HepG2 (cell line): ENCODE measurements at regions not wholly inside any gene's neighbourhood (a gene's known extent, or its start where the extent isn't known, plus 50 kb on each side); places are given as distances from the start of the nearest gene placed in this dataset.

ENCODE experiments used
- ATAC-seq: fragments of 200-7000 bp; cut with Tn5 transposase; 3 replicates; pipeline ENCODE4 v1.9.1; 2020; ENCODE audit warnings: mild to moderate bottlenecking, moderate library complexity
- BruUV-seq: library from RNA; stranded (reverse); fragments of 400-500 nt; replicated peaks from 2 replicates; lab custom pipeline; 2021; lab: Mats Ljungman, UMichigan
- CTCF ChIA-PET: fragments of 300-600 bp; formaldehyde crosslinking; extraction: SDS; loops from one replicate; lab custom pipeline; 2021; ENCODE audit warnings: low total read pairs, inconsistent platforms, low intra/inter-chr PET ratio; lab: Yijun Ruan, JAX
- POLR2A ChIA-PET: fragments of 350-600 bp; sonication (Branson Sonifier 250); formaldehyde crosslinking; loops from one replicate; lab custom pipeline; 2020; ENCODE audit warnings: antibody characterized with exemption, inconsistent platforms; lab: Yijun Ruan, JAX
- DNase-seq: peaks from one replicate; pipeline ENCODE4 v3.0.0-alpha.2; 2015; ENCODE audit warnings: low spot score
- FAIRE-seq: peaks from 3 replicates; lab custom pipeline; 2011; peaks lifted over from hg19 to GRCh38; lab: Jason Lieb, UNC
- H2AFZ ChIP-seq: one replicate; pipeline ENCODE4 v1.6.1; 2011; ENCODE audit warnings: low read length, inconsistent platforms
- H3K27ac ChIP-seq: fragments of 300-600 bp; 3 replicates; pipeline ENCODE4 v1.8.0; 2011; ENCODE audit warnings: mixed run types, mild to moderate bottlenecking, mixed read lengths, low read length, inconsistent platforms; ENCODE audit not compliant: insufficient read depth; ENCODE audit errors: extremely low read length
- H3K27me3 ChIP-seq, 2 experiments: fragments of 200-600 bp in 1 of 2; 2 replicates in 1 of 2; 3 replicates in 1 of 2; pipeline versions ENCODE4 v1.6.0 to v1.8.0; 2011; ENCODE audit warnings: low read length in 2 of 2, mild to moderate bottlenecking in 2 of 2, moderate library complexity in 2 of 2, inconsistent platforms in 1 of 2; ENCODE audit not compliant: insufficient read depth in 2 of 2, control insufficient read depth in 1 of 2
- H3K36me3 ChIP-seq, 2 experiments: fragments of 200-600 bp in 1 of 2; replicated peaks in 1 of 2; 2 replicates in 1 of 2; 3 replicates in 1 of 2; pipeline versions ENCODE4 v1.5.1 to v1.8.0; 2011; ENCODE audit warnings: low read length in 2 of 2, inconsistent platforms in 1 of 2; ENCODE audit not compliant: insufficient read depth in 2 of 2, control insufficient read depth in 1 of 2
- H3K4me1 ChIP-seq: 2 replicates; pipeline ENCODE4 v1.5.1; 2012; ENCODE audit warnings: low read length, inconsistent platforms; ENCODE audit not compliant: insufficient read depth
- H3K4me2 ChIP-seq: 2 replicates; pipeline ENCODE4 v1.6.0; 2011; ENCODE audit warnings: low read depth, low read length, inconsistent platforms
- H3K4me3 ChIP-seq, 3 experiments: fragments of 200-600 bp in 1 of 3; sonication (generic), shearing (Covaris generic) in 1 of 3; replicated peaks in 1 of 3; 2 replicates each; pipeline ENCODE4 v1.5.1; 2011 to 2016; ENCODE audit warnings: low read length in 3 of 3, inconsistent platforms in 2 of 3, low read depth in 2 of 3, mild to moderate bottlenecking in 2 of 3, control low read depth in 1 of 3, mixed read lengths in 1 of 3; ENCODE audit not compliant: insufficient read depth in 1 of 3
- H3K79me2 ChIP-seq: one replicate; pipeline ENCODE4 v1.6.1; 2011; ENCODE audit warnings: low read length, inconsistent platforms; ENCODE audit not compliant: insufficient read depth
- H3K9ac ChIP-seq: 2 replicates; pipeline ENCODE4 v1.6.0; 2011; ENCODE audit warnings: mild to moderate bottlenecking, low read depth, low read length, inconsistent platforms; ENCODE audit not compliant: insufficient read depth
- H3K9me3 ChIP-seq: 2 replicates; pipeline ENCODE4 v1.5.1; 2012; ENCODE audit warnings: mild to moderate bottlenecking, low read length
- H4K20me1 ChIP-seq: 2 replicates; pipeline ENCODE4 v1.6.0; 2011; ENCODE audit warnings: inconsistent platforms, mild to moderate bottlenecking, low read length, moderate library complexity; ENCODE audit not compliant: insufficient read depth
- FIP1L1 ChIP-seq: fragments of 200-400 bp; formaldehyde crosslinking; IDR thresholded peaks from 2 replicates; pipeline ENCODE4 v1.6.1; 2018; ENCODE audit warnings: low read depth, mild to moderate bottlenecking, low read length, moderate library complexity, borderline replicate concordance; ENCODE audit not compliant: insufficient read depth
- HNF4A ChIP-seq: sonication (generic); formaldehyde crosslinking; IDR thresholded peaks from 2 replicates; pipeline ENCODE4 v1.4.0; 2020; ENCODE audit warnings: missing genetic modification reagents
- JUNB ChIP-seq: sonication (generic); formaldehyde crosslinking; IDR thresholded peaks from 2 replicates; pipeline ENCODE4 v1.8.0; 2022; ENCODE audit warnings: missing genetic modification reagents, mild to moderate bottlenecking, borderline replicate concordance
- KDM4B ChIP-seq: sonication (generic); formaldehyde crosslinking; IDR thresholded peaks from 2 replicates; pipeline ENCODE4 v1.4.0; 2020; ENCODE audit warnings: missing genetic modification reagents
- MATR3 ChIP-seq: sonication (generic); formaldehyde crosslinking; IDR thresholded peaks from 2 replicates; pipeline ENCODE4 v1.4.0; 2020; ENCODE audit warnings: missing genetic modification reagents
- MEF2D ChIP-seq: sonication (generic); formaldehyde crosslinking; IDR thresholded peaks from 2 replicates; pipeline ENCODE4 v1.5.1; 2020; ENCODE audit warnings: mild to moderate bottlenecking, missing genetic modification reagents
- MTF2 ChIP-seq: sonication (generic); formaldehyde crosslinking; IDR thresholded peaks from 2 replicates; pipeline ENCODE4 v1.5.0; 2020; ENCODE audit warnings: missing genetic modification reagents, borderline replicate concordance
- TBL1XR1 ChIP-seq: fragments of 150-350 bp; IDR thresholded peaks from 2 replicates; pipeline ENCODE4 v1.6.1; 2014; ENCODE audit warnings: borderline replicate concordance, low read length; ENCODE audit not compliant: partially characterized antibody
- WIZ ChIP-seq: sonication (generic); formaldehyde crosslinking; IDR thresholded peaks from 2 replicates; pipeline ENCODE4 v1.5.1; 2020; ENCODE audit warnings: mild to moderate bottlenecking, missing genetic modification reagents
- ZFAT ChIP-seq: sonication (generic); formaldehyde crosslinking; conservative IDR thresholded peaks from 2 replicates; pipeline ENCODE4 v1.8.1; 2023; ENCODE audit warnings: missing genetic modification reagents, inconsistent platforms
- ZNF44 ChIP-seq: sonication (generic); formaldehyde crosslinking; IDR thresholded peaks from 2 replicates; pipeline ENCODE4 v1.5.1; 2020; ENCODE audit warnings: mild to moderate bottlenecking, missing genetic modification reagents
- ZNF607 ChIP-seq: sonication (generic); formaldehyde crosslinking; IDR thresholded peaks from 2 replicates; pipeline ENCODE4 v1.5.1; 2020; ENCODE audit warnings: missing genetic modification reagents, mild to moderate bottlenecking, borderline replicate concordance
- WGBS: methylation state at CpG from one replicate; pipeline ENCODE4 v1.1.6; 2017; ENCODE audit warnings: low lambda C conversion rate; 5-methylcytosine and 5-hydroxymethylcytosine counted together
- in situ Hi-C: cut with HindIII; loops from 2 replicates; pipeline ENCODE4 v1.10.0; 2017; ENCODE audit warnings: low pct_unique_long_range_greater_than_20kb; ENCODE audit not compliant: extremely low pct_ligation_motif_present
- intact Hi-C: fragments of 100-400 bp; cut with micrococcal nuclease; formaldehyde crosslinking; loops from one replicate; pipeline ENCODE4 v1.10.0; 2022; ENCODE audit not compliant: unreplicated experiment
- TF ChIP-seq, protein P1 (sequence below): sonication (generic); formaldehyde crosslinking; IDR thresholded peaks from 2 replicates; pipeline ENCODE4 v1.5.1; 2020; ENCODE audit warnings: missing genetic modification reagents, mild to moderate bottlenecking, borderline replicate concordance
- TF ChIP-seq, protein P2 (sequence below): sonication (generic); formaldehyde crosslinking; IDR thresholded peaks from 2 replicates; pipeline ENCODE4 v1.5.1; 2020; ENCODE audit warnings: missing genetic modification reagents, mild to moderate bottlenecking, borderline replicate concordance

DNA sequence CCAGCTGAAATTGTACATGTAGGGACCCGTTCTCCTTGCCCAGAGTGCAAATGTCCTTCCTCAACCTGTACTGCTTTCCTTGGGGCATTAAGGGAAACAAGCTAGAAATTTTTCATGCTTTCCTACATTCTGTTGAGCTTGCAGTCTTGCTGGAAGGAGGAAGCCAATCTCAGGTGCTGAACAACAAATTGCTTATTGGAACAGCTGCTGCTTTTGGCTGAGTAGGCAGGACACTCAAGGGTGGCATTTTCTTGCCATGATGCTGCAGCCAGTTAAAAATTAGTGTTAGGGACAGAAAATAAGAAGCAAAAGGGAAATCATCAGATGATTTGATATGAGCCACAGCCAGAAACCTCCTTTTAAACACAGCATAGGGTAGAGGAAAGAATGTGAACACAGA lies 223.7 kb downstream of the QDPR start:
- H2AFZ ChIP-seq, result no peak overlapping the region
- no peak for FAIRE-seq
- intact Hi-C loops, result no loop called here
- no peaks in the 10 kb centered on the region for H4K20me1 ChIP-seq
- H3K9ac ChIP-seq, result no peak overlapping the region
- BruUV-seq, result no TSS peak
- 4% methylated on average over 1 of the region's 1 CpG for WGBS
- POLR2A ChIA-PET, result no interaction called here
- in situ Hi-C loops, result no loop called here
- H3K36me3 ChIP-seq, result no peaks in the 10 kb centered on the region
- no peaks in the 10 kb centered on the region for H3K79me2 ChIP-seq
- ATAC-seq, result no peak
- H3K4me3 ChIP-seq, result no peak overlapping the region
- no peak overlapping the region for H3K27ac ChIP-seq
- H3K9me3 ChIP-seq, result no peaks in the 10 kb centered on the region
- no peaks in the 10 kb centered on the region for H3K4me1 ChIP-seq
- H3K4me2 ChIP-seq, result no peak overlapping the region
- no peak for DNase-seq
- CTCF ChIA-PET, result no interaction called here
- no peaks in the 10 kb centered on the region; a peak in 2 of 5 replicates for H3K27me3 ChIP-seq
- TF ChIP-seq MTF2 (CRISPR knock-in tag) (no peak), ZNF607 (no peak), ZFAT (CRISPR knock-in tag) (no peak)

DNA sequence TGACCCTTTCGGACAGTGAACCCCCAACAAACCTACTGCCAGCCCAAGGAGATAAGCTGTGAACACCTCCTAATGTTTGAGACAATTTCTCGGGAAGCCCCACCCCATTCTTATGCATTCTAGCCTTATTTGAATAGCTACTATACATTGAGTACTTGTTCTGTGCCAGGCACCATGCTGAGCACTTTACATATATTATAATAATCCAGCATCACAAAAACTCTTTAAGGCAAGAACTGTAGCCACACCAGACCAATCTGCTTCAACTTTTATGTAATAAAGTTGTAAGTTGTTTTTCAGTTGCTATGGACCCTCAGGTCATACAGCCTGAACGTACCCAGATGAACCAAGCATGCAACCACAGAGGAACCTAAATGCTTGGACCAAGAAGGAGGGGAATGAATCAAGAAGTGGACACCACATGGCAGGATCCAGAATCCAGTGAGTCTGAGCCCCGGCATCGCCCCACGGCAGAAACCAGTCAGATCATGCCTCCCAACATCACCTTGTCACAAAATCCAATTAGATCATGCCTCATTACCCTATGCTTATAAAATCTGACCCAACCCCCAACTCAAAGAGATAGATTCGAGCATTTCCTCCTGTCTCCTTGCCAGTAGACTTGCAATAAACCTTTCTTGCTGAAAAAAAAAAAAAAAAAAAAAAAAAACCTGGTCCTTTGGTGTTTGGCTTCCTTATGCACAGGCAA lies 225.0 kb downstream of the QDPR start:
- WGBS, result under 1% methylated on average over 7 of the region's 7 CpGs
- in situ Hi-C loops, result no loop called here
- TF ChIP-seq HNF4A, result no peak
- TF ChIP-seq KDM4B (CRISPR knock-in tag), result no peak
- no peak for TF ChIP-seq WIZ (CRISPR knock-in tag)
- no peak for TF ChIP-seq ZNF44
- no peak for TF ChIP-seq JUNB (CRISPR knock-in tag)
- TF ChIP-seq MEF2D (CRISPR knock-in tag), result no peak
- TF ChIP-seq, protein P1, sequence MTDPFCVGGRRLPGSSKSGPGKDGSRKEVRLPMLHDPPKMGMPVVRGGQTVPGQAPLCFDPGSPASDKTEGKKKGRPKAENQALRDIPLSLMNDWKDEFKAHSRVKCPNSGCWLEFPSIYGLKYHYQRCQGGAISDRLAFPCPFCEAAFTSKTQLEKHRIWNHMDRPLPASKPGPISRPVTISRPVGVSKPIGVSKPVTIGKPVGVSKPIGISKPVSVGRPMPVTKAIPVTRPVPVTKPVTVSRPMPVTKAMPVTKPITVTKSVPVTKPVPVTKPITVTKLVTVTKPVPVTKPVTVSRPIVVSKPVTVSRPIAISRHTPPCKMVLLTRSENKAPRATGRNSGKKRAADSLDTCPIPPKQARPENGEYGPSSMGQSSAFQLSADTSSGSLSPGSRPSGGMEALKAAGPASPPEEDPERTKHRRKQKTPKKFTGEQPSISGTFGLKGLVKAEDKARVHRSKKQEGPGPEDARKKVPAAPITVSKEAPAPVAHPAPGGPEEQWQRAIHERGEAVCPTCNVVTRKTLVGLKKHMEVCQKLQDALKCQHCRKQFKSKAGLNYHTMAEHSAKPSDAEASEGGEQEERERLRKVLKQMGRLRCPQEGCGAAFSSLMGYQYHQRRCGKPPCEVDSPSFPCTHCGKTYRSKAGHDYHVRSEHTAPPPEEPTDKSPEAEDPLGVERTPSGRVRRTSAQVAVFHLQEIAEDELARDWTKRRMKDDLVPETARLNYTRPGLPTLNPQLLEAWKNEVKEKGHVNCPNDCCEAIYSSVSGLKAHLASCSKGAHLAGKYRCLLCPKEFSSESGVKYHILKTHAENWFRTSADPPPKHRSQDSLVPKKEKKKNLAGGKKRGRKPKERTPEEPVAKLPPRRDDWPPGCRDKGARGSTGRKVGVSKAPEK, result no peak
- no peak for TF ChIP-seq TBL1XR1
- TF ChIP-seq FIP1L1, result no peak
- TF ChIP-seq MATR3, result no peak
- TF ChIP-seq, protein P2, sequence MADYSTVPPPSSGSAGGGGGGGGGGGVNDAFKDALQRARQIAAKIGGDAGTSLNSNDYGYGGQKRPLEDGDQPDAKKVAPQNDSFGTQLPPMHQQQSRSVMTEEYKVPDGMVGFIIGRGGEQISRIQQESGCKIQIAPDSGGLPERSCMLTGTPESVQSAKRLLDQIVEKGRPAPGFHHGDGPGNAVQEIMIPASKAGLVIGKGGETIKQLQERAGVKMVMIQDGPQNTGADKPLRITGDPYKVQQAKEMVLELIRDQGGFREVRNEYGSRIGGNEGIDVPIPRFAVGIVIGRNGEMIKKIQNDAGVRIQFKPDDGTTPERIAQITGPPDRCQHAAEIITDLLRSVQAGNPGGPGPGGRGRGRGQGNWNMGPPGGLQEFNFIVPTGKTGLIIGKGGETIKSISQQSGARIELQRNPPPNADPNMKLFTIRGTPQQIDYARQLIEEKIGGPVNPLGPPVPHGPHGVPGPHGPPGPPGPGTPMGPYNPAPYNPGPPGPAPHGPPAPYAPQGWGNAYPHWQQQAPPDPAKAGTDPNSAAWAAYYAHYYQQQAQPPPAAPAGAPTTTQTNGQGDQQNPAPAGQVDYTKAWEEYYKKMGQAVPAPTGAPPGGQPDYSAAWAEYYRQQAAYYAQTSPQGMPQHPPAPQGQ (CRISPR knock-in tag), result no peak

More for the DNA sequence above, 225.0 kb downstream of the QDPR start:
- Histone ChIP-seq H3K4me2 (no peak overlapping the region), H3K4me3 (no peak overlapping the region), H3K4me1 (no peaks in the 10 kb centered on the region), H3K79me2 (no peaks in the 10 kb centered on the region), H3K9me3 (no peaks in the 10 kb centered on the region), H3K27ac (no peak overlapping the region), H3K9ac (no peak overlapping the region), H4K20me1 (no peaks in the 10 kb centered on the region), H3K36me3 (no peaks in the 10 kb centered on the region), H3K27me3 (no peaks in the 10 kb centered on the region; a peak in 2 of 5 replicates), H2AFZ (no peak overlapping the region)
- DNase-seq, result no peak
- POLR2A ChIA-PET, result no interaction called here
- CTCF ChIA-PET, result no interaction called here
- ATAC-seq, result no peak
- BruUV-seq, result no TSS peak
- intact Hi-C loops, result no loop called here
- no peak for FAIRE-seq
